ENCODE measurements at regions not wholly inside any gene's neighbourhood (a gene's known extent, or its start where the extent isn't known, plus 50 kb on each side); places are given as distances from the start of the nearest gene placed in this dataset.

DNA sequence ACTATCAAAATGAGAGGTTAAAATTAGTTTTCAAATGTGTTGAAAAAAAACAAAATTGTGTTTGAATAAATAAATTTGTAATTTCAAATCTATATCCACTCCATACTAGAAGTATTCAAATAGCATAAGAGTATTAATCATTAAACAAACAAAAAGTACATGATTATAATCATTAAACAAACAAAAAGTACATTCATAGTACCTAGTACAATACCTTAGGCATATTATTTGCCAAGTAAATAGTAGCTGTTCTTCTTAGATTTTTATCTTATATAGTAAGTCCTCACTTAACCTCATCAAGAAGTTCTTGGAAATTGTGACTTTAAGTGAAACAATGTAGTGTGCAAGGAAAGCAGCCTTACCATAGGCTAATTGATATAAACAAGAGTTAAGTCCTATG, 349.3 kb upstream of the VWC2 start:
- H3K36me3 ChIP-seq = no peaks in the 10 kb centered on the region
- ATAC-seq = no peak
- intact Hi-C loops (cut with DNase I) = no loop called here

GRCh38 chr7:49425277-49425818, 348.1 kb upstream of the VWC2 start:
- no peaks in the 10 kb centered on the region for H3K9me3 ChIP-seq
- intact Hi-C loops (cut with DNase I) = no loop called here
- no peaks in the 10 kb centered on the region for H3K4me1 ChIP-seq
- no peak for TF ChIP-seq CTCF (IDR thresholded peaks at IDR 0.05)
- no peaks in the 10 kb centered on the region for H3K36me3 ChIP-seq
- no peak overlapping the region for H3K27ac ChIP-seq
- no peaks in the 10 kb centered on the region for H3K27me3 ChIP-seq
- ATAC-seq (no peak), DNase-seq (no peak)
- H3K4me3 ChIP-seq = no peak overlapping the region

More for the DNA sequence above, 349.3 kb upstream of the VWC2 start:
- no peak for DNase-seq
- H3K9me3 ChIP-seq = no peaks in the 10 kb centered on the region
- no peak overlapping the region for H3K27ac ChIP-seq
- no peaks in the 10 kb centered on the region for H3K27me3 ChIP-seq
- H3K4me1 ChIP-seq = no peaks in the 10 kb centered on the region
- TF ChIP-seq CTCF (IDR thresholded peaks at IDR 0.05) = no peak
- no peak overlapping the region for H3K4me3 ChIP-seq

DNA sequence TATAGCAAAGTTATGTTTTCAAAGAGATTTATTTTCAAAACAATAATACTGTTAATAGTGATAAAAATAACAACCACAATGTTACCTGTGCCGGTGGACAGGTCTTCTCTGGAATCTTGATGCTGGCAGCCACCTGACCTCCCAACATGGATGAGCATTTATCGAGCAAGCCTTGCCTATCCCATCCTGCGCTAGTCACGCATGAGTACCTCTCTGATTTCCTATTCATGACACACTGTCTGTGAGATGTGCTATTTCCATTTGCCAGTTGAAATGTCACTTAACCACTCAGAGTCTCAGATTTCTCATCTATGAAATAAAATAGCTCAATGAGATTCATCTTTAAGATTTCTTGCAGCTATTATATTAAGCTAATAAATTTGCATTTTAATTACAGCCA, 341.2 kb upstream of the VWC2 start:
- no peaks in the 10 kb centered on the region for H3K36me3 ChIP-seq
- no peaks in the 10 kb centered on the region for H3K27me3 ChIP-seq
- H3K9me3 ChIP-seq = no peaks in the 10 kb centered on the region
- ATAC-seq = no peak
- no peak overlapping the region for H3K27ac ChIP-seq
- DNase-seq = no peak
- H3K4me1 ChIP-seq = no peaks in the 10 kb centered on the region
- intact Hi-C loops (cut with DNase I) = no loop called here
- TF ChIP-seq CTCF (IDR thresholded peaks at IDR 0.05) = no peak
- no peak overlapping the region for H3K4me3 ChIP-seq

GRCh38 chr7:49433794-49434193, 339.6 kb upstream of the VWC2 start:
- no peaks in the 10 kb centered on the region for H3K27me3 ChIP-seq
- no peaks in the 10 kb centered on the region for H3K4me1 ChIP-seq
- TF ChIP-seq CTCF (IDR thresholded peaks at IDR 0.05) = no peak
- H3K9me3 ChIP-seq = no peaks in the 10 kb centered on the region
- no peaks in the 10 kb centered on the region for H3K36me3 ChIP-seq
- no peak for ATAC-seq
- no peak overlapping the region for H3K4me3 ChIP-seq
- DNase-seq = no peak
- intact Hi-C loops (cut with DNase I) = no loop called here
- H3K27ac ChIP-seq = no peak overlapping the region

- TF ChIP-seq CTCF (IDR thresholded peaks at IDR 0.05) = no peak
- no peak overlapping the region for H3K27ac ChIP-seq
- no peaks in the 10 kb centered on the region for H3K36me3 ChIP-seq
- H3K9me3 ChIP-seq = no peaks in the 10 kb centered on the region
- intact Hi-C loops (cut with DNase I) = no loop called here
- H3K4me3 ChIP-seq = no peak overlapping the region
- no peaks in the 10 kb centered on the region for H3K4me1 ChIP-seq
- no peaks in the 10 kb centered on the region for H3K27me3 ChIP-seq
- no peak for ATAC-seq
- no peak for DNase-seq
Observed at GRCh38 chr7:49434846-49435245, 338.6 kb upstream of the VWC2 start.

DNA sequence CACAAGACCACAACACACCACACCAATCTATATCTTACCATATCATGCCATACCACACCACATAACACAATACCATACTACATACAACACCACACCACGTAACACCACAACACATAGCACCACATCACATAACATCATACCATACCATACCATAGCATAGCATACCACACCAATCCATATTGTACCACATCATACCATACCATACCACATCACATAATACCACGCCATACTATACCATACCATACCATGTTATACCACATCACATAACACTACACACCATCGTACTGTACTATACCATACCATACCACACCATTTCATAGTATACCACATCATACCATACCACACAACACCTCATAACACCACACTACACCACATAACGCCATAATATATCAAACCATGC, 335.2 kb upstream of the VWC2 start:
- DNase-seq = no peak
- Histone ChIP-seq H3K27ac (no peak overlapping the region), H3K9me3 (no peaks in the 10 kb centered on the region), H3K4me1 (no peaks in the 10 kb centered on the region), H3K27me3 (no peaks in the 10 kb centered on the region), H3K36me3 (no peaks in the 10 kb centered on the region), H3K4me3 (no peak overlapping the region)
- peak; percentile 33 for ATAC-seq
- TF ChIP-seq CTCF (IDR thresholded peaks at IDR 0.05) = no peak
- intact Hi-C loops (cut with DNase I) = no loop called here

All from upper lobe of right lung (tissue), 1 donor.